ENCODE measurements at regions not wholly inside any gene's neighbourhood (a gene's known extent, or its start where the extent isn't known, plus 50 kb on each side); places are given as distances from the start of the nearest gene placed in this dataset.
"Not testable (repeated sequence)": the region's sequence is repeated elsewhere in the genome, so short reads cannot be mapped to it uniquely, and the experiment has no call there.

DNA sequence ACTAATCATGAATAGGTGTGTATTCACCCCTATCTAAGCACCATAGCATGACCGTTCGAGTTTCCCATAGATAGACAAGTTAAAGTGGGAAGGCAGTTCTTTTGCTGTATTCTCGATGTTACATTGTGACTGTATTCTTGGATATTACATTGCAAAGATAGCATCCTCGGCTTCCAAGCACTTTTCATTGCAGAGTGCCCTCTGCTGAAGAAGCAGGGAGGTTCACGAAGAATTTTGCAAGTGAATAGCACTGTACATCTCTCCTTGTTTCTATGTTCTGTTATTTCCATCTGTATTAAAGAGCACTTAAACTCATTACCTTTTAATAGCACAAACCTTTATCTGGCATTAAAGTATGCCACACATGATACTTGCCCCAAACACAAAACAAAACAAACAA is 426.7 kb upstream of the ARX start:
- DNase-seq (ENCODE audit: low read depth) = no peak

DNA sequence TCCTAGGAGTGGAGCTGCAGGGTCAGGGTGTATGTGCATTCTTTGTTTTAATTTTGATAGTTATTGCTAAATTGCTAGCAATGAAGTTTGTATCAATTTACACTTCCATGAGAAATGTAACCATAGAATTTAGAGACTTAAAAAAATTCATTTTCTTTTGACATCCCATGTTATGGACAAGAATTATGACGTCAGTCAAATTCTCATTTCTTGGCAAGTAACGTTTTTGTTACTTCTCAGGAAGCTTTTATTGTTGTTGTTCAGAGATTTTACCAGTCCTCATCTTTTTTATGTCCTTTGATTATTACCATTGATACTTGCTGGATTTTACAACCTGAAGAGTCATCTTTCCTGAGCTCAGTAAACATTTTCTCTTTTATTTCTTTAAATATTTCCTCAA is 417.5 kb upstream of the ARX start:
- no peak for DNase-seq (ENCODE audit: low read depth)

DNA sequence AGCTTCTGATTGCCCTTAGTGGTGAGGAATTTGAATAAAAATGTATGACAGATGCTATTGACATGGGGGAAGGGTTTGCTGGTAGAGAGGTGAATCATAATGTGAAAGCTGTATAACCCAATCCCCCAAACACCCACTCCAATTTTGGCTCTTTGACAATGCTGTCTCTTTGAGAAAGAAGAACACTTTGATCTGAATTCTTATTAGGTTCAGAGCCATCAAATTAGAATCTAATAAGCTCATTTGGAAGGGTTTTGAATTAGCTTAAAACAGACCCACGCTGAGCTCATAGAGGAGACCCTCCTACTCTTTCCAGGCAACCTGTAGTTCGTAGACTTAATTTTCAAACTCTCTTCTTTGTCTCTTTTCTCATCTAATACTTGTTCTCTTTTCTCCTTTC is 416.6 kb upstream of the ARX start:
- no peak for DNase-seq (ENCODE audit: low read depth)

DNA sequence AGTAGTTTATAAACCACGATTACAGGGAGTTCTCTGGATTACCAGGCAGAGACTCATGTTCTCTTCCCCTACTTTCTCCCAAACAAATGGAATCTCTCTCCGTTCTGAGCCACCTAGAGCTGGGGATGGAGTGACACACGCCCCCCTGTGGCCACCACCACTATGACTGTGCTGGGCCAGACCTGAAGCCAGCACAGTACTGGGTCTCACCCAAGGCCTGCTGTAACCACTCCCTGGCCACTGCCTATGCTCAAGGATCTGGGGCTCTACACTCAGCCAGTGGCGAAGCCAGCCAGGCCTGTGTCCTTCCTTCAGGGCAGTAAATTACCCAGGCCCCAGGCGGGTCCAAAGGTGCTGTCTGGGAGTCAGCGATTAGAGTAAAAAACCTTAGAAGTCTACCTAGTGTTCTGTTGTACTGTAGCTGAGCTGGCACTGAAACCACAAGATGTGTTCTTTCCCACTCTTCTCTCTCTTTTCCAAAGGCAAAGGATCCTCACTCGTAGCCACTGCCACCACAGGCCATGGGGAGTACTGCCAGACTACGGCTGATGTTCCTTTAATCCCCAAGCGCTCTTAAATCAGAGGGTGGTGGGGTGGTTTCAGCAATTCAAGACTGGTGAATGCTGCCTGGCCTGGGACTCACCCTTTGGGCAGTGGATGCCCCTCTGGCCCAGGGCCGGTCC is 412.2 kb upstream of the ARX start:
- DNase-seq (ENCODE audit: low read depth) = no peak

GRCh38 chrX:25404163-25404562 is 388.4 kb upstream of the ARX start:
- DNase-seq (ENCODE audit: low read depth) = not testable (repeated sequence)

GRCh38 chrX:25389266-25389665 is 373.5 kb upstream of the ARX start:
- no peak for DNase-seq (ENCODE audit: low read depth)

DNA sequence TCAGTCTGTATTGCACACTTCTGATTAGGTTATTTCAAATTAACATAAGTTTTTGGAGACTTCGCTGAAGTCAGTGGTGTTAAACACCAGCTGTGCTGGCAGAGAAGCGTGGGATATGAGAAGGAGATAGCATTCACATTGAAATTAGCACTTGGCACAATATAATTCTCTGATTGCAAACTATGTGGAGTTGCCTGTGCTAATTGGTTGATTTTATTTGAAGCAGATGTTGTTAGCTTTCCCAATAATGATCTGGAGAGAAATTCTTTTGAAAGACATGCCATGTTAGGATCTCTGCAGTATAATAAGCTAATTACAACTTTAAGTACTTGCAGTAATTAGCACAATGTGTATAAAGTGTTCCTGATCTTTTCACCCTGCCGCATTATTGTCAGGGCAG is 367.4 kb upstream of the ARX start:
- no peak for DNase-seq (ENCODE audit: low read depth)

DNA sequence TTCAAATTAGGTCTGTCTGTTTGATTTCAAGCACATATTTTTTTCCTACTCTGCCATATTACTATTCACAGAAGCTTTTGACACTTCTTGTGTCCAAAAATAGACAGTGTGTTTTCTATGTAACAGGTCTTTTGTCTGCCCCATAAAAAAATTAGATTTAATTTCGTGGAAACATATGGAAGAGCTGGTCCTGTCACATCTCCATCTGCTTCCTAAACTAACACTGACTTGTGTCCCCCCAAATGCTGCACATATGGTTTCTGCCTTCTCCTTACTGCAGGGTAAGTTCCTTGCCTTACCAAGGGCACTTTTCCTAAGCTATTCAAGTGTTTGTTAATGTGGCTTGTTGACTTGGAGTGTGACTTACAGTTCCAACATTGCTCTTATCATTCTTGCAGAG is 340.7 kb upstream of the ARX start:
- no peak for DNase-seq (ENCODE audit: low read depth)

GRCh38 chrX:25344161-25344936 is 328.6 kb upstream of the ARX start:
- no peak for DNase-seq (ENCODE audit: low read depth)

- DNase-seq (ENCODE audit: low read depth) = no peak
Observed at GRCh38 chrX:25343060-25343459, 327.3 kb upstream of the ARX start.

DNA sequence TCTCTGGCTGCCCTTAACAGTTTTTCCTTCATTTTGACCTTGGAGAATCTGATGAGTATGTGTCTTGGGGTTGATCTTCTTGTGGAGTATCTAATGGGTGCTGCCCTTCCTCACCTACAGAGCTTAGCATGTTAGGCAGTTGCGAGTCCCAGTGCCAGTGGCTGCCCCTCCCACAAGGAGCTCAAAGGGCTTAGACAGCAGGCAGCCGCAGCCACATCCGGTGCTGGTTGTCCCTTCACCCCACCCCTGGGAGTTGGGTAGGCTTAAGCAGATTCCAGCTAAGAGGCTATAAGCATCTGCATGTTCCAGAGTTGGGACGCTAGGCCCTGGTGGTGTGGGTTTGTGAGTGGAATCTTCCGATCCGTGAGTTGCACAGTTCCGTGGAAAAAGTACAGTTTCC is 322.1 kb upstream of the ARX start:
- DNase-seq (ENCODE audit: low read depth) = no peak

DNA sequence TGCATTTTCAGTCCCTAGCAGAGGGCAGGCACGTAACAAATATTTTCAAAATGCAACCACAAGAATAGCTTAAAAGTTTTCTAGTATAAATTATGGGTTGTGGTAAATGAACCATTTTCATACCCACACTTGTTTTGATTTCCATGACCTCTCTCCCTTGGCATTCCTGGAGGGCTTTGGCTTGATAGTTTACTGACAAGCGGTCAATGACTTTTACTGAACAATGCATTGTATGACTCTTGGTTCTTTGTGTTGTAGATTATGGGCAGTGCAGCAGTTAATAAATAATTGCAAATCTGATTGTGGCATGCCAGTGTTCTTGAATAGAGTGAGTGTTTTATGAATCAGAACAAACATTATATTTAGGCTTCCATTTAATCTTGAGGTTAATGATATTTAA is 285.2 kb upstream of the ARX start:
- DNase-seq (ENCODE audit: low read depth) = no peak

- no peak for DNase-seq (ENCODE audit: low read depth)
Observed at GRCh38 chrX:25296850-25297249, 281.1 kb upstream of the ARX start.

- no peak for DNase-seq (ENCODE audit: low read depth)
Observed at GRCh38 chrX:25295466-25295865, 279.7 kb upstream of the ARX start.

DNA sequence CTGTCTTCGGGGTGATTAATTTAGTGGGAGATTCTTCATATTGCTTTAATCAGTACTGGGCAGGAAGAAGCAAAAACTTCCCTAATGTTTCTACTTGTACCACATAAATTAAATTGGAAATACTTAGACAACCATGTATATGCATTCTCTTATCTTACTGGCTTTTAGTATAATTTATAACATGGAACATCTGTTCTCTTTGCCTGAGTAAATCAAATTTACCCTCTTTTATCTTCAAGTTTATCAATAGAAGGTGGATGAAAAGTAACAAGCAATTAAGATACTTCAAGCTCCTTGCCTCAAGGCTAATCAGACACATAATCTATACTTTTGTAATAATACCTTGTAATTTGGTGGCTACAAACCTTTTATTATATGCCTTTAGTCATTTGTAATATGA is 274.4 kb upstream of the ARX start:
- DNase-seq (ENCODE audit: low read depth) = no peak

DNA sequence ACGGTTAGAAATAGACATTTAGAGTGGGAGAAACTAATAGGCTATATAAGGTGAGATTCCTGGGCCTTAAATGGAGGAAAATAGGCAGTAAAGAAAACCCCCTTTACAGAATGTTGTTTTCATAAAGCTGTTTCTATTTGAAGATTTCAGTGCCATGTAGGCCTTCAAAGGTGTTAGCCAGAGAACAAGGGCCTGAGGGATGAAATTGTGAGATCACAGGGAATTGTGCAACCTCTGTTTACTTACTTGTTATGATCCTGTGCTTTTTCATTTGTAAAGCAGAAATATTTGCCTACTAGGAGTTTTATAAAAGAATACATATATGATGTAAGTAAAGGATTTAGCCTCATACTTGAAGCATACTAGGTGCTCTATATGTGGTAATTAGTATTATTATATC is 272.9 kb upstream of the ARX start:
- DNase-seq (ENCODE audit: low read depth) = no peak

- DNase-seq (ENCODE audit: low read depth) = no peak
Observed at GRCh38 chrX:25287521-25287920, 271.8 kb upstream of the ARX start.

- no peak for DNase-seq (ENCODE audit: low read depth)
Observed at GRCh38 chrX:25285598-25285997, 269.8 kb upstream of the ARX start.

DNA sequence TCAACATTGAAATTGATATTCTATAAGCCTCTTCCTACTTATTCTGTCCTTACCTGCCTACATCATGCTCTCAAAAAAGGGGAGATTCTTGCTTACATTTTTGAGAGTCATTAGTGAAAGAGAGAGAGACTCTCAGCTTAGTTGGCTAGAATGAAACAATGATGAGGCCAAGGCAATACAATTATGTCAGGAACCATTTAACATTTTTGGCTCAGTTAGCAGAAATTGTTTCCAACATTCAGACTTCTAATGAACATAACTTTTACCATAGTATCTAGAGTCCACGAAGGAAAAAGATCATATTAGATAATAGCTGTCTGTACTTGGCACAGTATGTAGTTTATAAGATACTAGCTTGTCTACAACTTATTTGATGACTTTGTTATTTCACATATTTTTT is 263.7 kb upstream of the ARX start:
- DNase-seq (ENCODE audit: low read depth) = no peak

GRCh38 chrX:25278341-25278740 is 262.6 kb upstream of the ARX start:
- DNase-seq (ENCODE audit: low read depth) = no peak

DNA sequence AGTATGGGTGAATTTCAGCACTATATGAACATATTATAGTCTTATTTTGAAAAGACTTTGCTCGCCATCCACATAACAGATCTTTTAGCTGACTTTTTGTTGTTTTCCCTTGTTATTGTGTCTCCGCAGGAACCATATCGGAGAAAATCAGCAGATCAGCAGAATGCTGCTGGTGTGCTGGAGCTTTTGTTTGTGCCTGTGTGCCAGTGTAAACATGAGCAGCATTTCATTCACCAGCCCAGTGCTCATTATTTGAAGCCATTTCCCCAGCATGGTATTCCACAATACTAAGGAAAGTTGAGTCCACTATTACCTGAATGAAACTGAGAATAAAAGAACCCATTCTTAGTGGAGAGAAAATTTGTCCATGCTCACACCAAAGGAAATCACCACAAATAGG is 261.8 kb upstream of the ARX start:
- DNase-seq (ENCODE audit: low read depth) = no peak

DNA sequence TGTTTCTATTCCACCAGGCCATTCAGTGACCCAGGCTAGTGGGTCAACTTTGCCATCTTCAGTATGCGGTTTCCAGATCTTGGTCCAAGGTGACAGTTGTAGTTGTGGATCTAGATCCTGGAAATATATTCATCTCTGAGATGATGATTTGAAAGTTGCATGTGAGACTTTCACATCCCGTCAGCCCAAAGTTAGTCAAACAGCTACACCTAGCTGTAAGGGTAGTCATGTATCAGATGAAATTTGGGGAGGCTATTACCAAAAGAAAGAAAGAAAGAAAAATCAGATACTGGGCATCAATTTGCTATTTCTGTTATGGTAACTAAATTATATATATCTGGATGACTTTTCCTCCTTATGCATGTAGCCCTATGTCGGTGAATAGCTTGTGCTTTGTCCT is 259.4 kb upstream of the ARX start:
- no peak for DNase-seq (ENCODE audit: low read depth)

- DNase-seq (ENCODE audit: low read depth) = no peak
Observed at GRCh38 chrX:25241461-25241860, 225.7 kb upstream of the ARX start.

GRCh38 chrX:25226151-25226550 is 210.4 kb upstream of the ARX start:
- no peak for DNase-seq (ENCODE audit: low read depth)

All from RPMI7951 (cell line).